NB4 (cell line): ENCODE measurements at regions not wholly inside any gene's neighbourhood (a gene's known extent, or its start where the extent isn't known, plus 50 kb on each side); places are given as distances from the start of the nearest gene placed in this dataset.

Experiments used
- DNase-seq: peaks from one replicate; pipeline ENCODE4 v3.0.0; 2010; ENCODE audit warnings: low read depth
- H3K4me3 ChIP-seq: one replicate; pipeline ENCODE4 v1.5.1; 2011; ENCODE audit warnings: mild to moderate bottlenecking, low read depth, low read length, moderate library complexity
- CTCF ChIP-seq: IDR thresholded peaks from one replicate; pipeline ENCODE4 v1.5.1; 2012; ENCODE audit warnings: low read depth, low read length
- MAX ChIP-seq: IDR thresholded peaks from 2 replicates; pipeline ENCODE4 v1.6.1; 2011; ENCODE audit warnings: low read depth, low read length
- MYC ChIP-seq: IDR thresholded peaks from 2 replicates; pipeline ENCODE4 v1.6.1; 2011; ENCODE audit warnings: low read depth, low read length
- POLR2A ChIP-seq: IDR thresholded peaks from 2 replicates; pipeline ENCODE4 v1.6.1; 2011; ENCODE audit warnings: mild to moderate bottlenecking; ENCODE audit not compliant: insufficient read length; ENCODE audit errors: extremely low read depth

- H3K4me3 ChIP-seq = no peak overlapping the region
- no peak for DNase-seq
- TF ChIP-seq POLR2A = no peak
- TF ChIP-seq CTCF = no peak
- no peak for TF ChIP-seq MAX
- TF ChIP-seq MYC = no peak
Observed at GRCh38 chr10:71144824-71145223, 67.5 kb upstream of the UNC5B start.

- no peak overlapping the region for H3K4me3 ChIP-seq
- no peak for TF ChIP-seq CTCF
- TF ChIP-seq MYC = no peak
- no peak for TF ChIP-seq MAX
- no peak for TF ChIP-seq POLR2A
- no peak for DNase-seq
Observed at GRCh38 chr10:71145352-71145945, 66.9 kb upstream of the UNC5B start.

GRCh38 chr10:71150796-71151195, 61.6 kb upstream of the UNC5B start:
- H3K4me3 ChIP-seq = no peak overlapping the region
- TF ChIP-seq MYC = no peak
- TF ChIP-seq CTCF = no peak
- TF ChIP-seq POLR2A = no peak
- no peak for TF ChIP-seq MAX
- no peak for DNase-seq

- H3K4me3 ChIP-seq = no peak overlapping the region
- TF ChIP-seq POLR2A (no peak), MAX (no peak), CTCF (no peak), MYC (no peak)
- no peak for DNase-seq
Observed at GRCh38 chr10:71152043-71152442, 60.3 kb upstream of the UNC5B start.

- H3K4me3 ChIP-seq = no peak overlapping the region
- TF ChIP-seq MAX (no peak), CTCF (no peak), POLR2A (no peak), MYC (no peak)
- DNase-seq = no peak
Observed at GRCh38 chr10:71156436-71156835, 55.9 kb upstream of the UNC5B start.

- DNase-seq = no peak
- TF ChIP-seq POLR2A (no peak), MAX (no peak), CTCF (no peak), MYC (no peak)
- no peak overlapping the region for H3K4me3 ChIP-seq
Observed at GRCh38 chr10:71157435-71157834, 54.9 kb upstream of the UNC5B start.
